ENCODE measurements at regions not wholly inside any gene's neighbourhood (a gene's known extent, or its start where the extent isn't known, plus 50 kb on each side); places are given as distances from the start of the nearest gene placed in this dataset.

- no peaks in the 10 kb centered on the region for H3K36me3 ChIP-seq (ENCODE audit: control insufficient read depth in 2 of 2, insufficient read depth in 2 of 2, low read length in 1 of 2)
- no peaks in the 10 kb centered on the region; a peak in 2 of 4 replicates for H3K27me3 ChIP-seq (replicated peaks in 1 of 2; ENCODE audit: control insufficient read depth in 2 of 2, insufficient read depth in 2 of 2, low read length in 1 of 2)
- FAIRE-seq, result no peak
- H3K4me1 ChIP-seq (ENCODE audit: control insufficient read depth, insufficient read depth, low read length), result no peaks in the 10 kb centered on the region
- no TSS peak for BruUV-seq (replicated peaks)
- peak; percentile 72 for ATAC-seq
- no peak overlapping the region for H3K4me2 ChIP-seq (ENCODE audit: control insufficient read depth, insufficient read depth)
- H4K20me1 ChIP-seq (ENCODE audit: control insufficient read depth, insufficient read depth), result no peaks in the 10 kb centered on the region
- ChIA-PET CTCF (interaction anchor here (0.9 kb wide), 1 partner anchor 868 kb away, joined by 3 read pairs; no protein-coding TSS in a partner anchor), RAD21 (ENCODE audit: unreplicated experiment) (interaction anchor here (1.4 kb wide), 1 partner anchor 162 kb away, joined by 3 read pairs; no protein-coding TSS in a partner anchor), SMC1A (ENCODE audit: uncharacterized antibody, unreplicated experiment) (interaction anchor here (1.2 kb wide), 1 partner anchor 11 kb away, joined by 3 read pairs; no protein-coding TSS in a partner anchor), POLR2A (no interaction called here)
- no peaks in the 10 kb centered on the region for H3K79me2 ChIP-seq (ENCODE audit: control insufficient read depth, insufficient read depth, low read length)
- no peak overlapping the region for H3K9ac ChIP-seq (ENCODE audit: control insufficient read depth, insufficient read depth, low read length)
- H3K27ac ChIP-seq (ENCODE audit: control insufficient read depth, insufficient read depth), result no peak overlapping the region
- no peak overlapping the region for H2AFZ ChIP-seq (ENCODE audit: control insufficient read depth, low read depth, low read length)
- in situ Hi-C loops (cut with MboI) (no loop called here), intact Hi-C loops (cut with micrococcal nuclease; ENCODE audit: unreplicated experiment) (no loop called here)
- H3K9me3 ChIP-seq (replicated peaks; ENCODE audit: control insufficient read depth, insufficient read depth, low read length), result no peaks in the 10 kb centered on the region
- DNase-seq (ENCODE audit: low read depth, low spot score), result peak; percentile 30
- 3% methylated on average over 2 of the region's 2 CpGs for WGBS (ENCODE audit: insufficient coverage, insufficient replicate concordance, low lambda C conversion rate, missing lambda C conversion rate)
- no peak overlapping the region for H3K4me3 ChIP-seq
- TF ChIP-seq EED (IDR thresholded peaks at IDR 0.05; ENCODE audit: low read depth), result peak; percentile 53
- no peak for TF ChIP-seq KLF5 (IDR thresholded peaks at IDR 0.05; ENCODE audit: partially characterized antibody)
- TF ChIP-seq SREBF2 (IDR thresholded peaks at IDR 0.05; ENCODE audit: low read length), result no peak
- TF ChIP-seq FOXM1 (IDR thresholded peaks at IDR 0.05; ENCODE audit: low read depth, low read length), result no peak; the same call in 1 of the 2 replicates
- TF ChIP-seq IKZF2 (IDR thresholded peaks at IDR 0.05), result no peak
- TF ChIP-seq RAD51 (IDR thresholded peaks at IDR 0.05), result no peak
- TF ChIP-seq IRF3 (IDR thresholded peaks at IDR 0.05), result no peak
- no peak for TF ChIP-seq SMARCA5 (IDR thresholded peaks at IDR 0.05)
- no peak for TF ChIP-seq NBN (IDR thresholded peaks at IDR 0.05)
- TF ChIP-seq TARDBP (IDR thresholded peaks at IDR 0.05; ENCODE audit: borderline replicate concordance), result no peak
- TF ChIP-seq ZNF622 (IDR thresholded peaks at IDR 0.05), result no peak
- no peak for TF ChIP-seq POU2F2 (IDR thresholded peaks at IDR 0.05; ENCODE audit: borderline replicate concordance, low read depth, low read length)
- no peak for TF ChIP-seq ZNF274 (IDR thresholded peaks at IDR 0.05; ENCODE audit: insufficient read depth, insufficient read length)
- no peak for TF ChIP-seq SREBF1 (IDR thresholded peaks at IDR 0.05; ENCODE audit: low read length)
- TF ChIP-seq HCFC1 (IDR thresholded peaks at IDR 0.05; ENCODE audit: low read length), result no peak
- TF ChIP-seq JUND (IDR thresholded peaks at IDR 0.05; ENCODE audit: low read depth, low read length), result no peak
- TF ChIP-seq SUPT20H (IDR thresholded peaks at IDR 0.05; ENCODE audit: borderline replicate concordance, control insufficient read depth, low read depth, low read length), result no peak
- TF ChIP-seq ZNF207 (IDR thresholded peaks at IDR 0.05; ENCODE audit: borderline replicate concordance), result no peak
- 0 out of 2 replicates have a peak, but pooled peaks have one; percentile 14 for TF ChIP-seq RELB (IDR thresholded peaks at IDR 0.05; ENCODE audit: low read depth)
- TF ChIP-seq HDAC6 (IDR thresholded peaks at IDR 0.05; ENCODE audit: unreplicated experiment), result no peak
- TF ChIP-seq RBBP5 (conservative IDR thresholded peaks at IDR 0.05), result no peak
- TF ChIP-seq SRF (IDR thresholded peaks at IDR 0.05; ENCODE audit: low read depth in 2 of 2, low read length in 2 of 2), result no peak
- TF ChIP-seq ATF2 (IDR thresholded peaks at IDR 0.05; ENCODE audit: low read length), result no peak
Measured at GRCh38 chr10:80760914-80761371, 223.2 kb downstream of the SH2D4B start.
